ENCODE measurements at regions not wholly inside any gene's neighbourhood (a gene's known extent, or its start where the extent isn't known, plus 50 kb on each side); places are given as distances from the start of the nearest gene placed in this dataset.

GRCh38 chr12:131535779-131536178, 175.1 kb upstream of the SFSWAP start:
- no peaks in the 10 kb centered on the region for H3F3A ChIP-seq (ENCODE audit: insufficient read depth, low read length)
- H3K4me3 ChIP-seq (ENCODE audit: low read depth, low read length, poor library complexity, severe bottlenecking): no peak overlapping the region
- no peaks in the 10 kb centered on the region for H3K79me2 ChIP-seq (ENCODE audit: insufficient read depth, low read length)
- no peaks in the 10 kb centered on the region for H3K9me2 ChIP-seq (ENCODE audit: low read depth, low read length)
- H3K27me3 ChIP-seq (ENCODE audit: insufficient read depth, low read length): no peaks in the 10 kb centered on the region
- no peak overlapping the region for H2AFZ ChIP-seq (ENCODE audit: low read length)
- no peaks in the 10 kb centered on the region for H3K4me1 ChIP-seq (ENCODE audit: insufficient read depth, low read length, severe bottlenecking)
- TF ChIP-seq, protein P1, sequence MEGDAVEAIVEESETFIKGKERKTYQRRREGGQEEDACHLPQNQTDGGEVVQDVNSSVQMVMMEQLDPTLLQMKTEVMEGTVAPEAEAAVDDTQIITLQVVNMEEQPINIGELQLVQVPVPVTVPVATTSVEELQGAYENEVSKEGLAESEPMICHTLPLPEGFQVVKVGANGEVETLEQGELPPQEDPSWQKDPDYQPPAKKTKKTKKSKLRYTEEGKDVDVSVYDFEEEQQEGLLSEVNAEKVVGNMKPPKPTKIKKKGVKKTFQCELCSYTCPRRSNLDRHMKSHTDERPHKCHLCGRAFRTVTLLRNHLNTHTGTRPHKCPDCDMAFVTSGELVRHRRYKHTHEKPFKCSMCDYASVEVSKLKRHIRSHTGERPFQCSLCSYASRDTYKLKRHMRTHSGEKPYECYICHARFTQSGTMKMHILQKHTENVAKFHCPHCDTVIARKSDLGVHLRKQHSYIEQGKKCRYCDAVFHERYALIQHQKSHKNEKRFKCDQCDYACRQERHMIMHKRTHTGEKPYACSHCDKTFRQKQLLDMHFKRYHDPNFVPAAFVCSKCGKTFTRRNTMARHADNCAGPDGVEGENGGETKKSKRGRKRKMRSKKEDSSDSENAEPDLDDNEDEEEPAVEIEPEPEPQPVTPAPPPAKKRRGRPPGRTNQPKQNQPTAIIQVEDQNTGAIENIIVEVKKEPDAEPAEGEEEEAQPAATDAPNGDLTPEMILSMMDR (IDR thresholded peaks at IDR 0.05; ENCODE audit: low read length): no peak
- no peak for TF ChIP-seq EZH2 (IDR thresholded peaks at IDR 0.05; ENCODE audit: borderline replicate concordance, low read length)
- no peaks in the 10 kb centered on the region for H3K36me3 ChIP-seq (ENCODE audit: insufficient read depth, low read length)
- no peaks in the 10 kb centered on the region for H4K20me1 ChIP-seq (ENCODE audit: insufficient read depth, low read length)
- no peak overlapping the region for H3K27ac ChIP-seq (ENCODE audit: low read depth, low read length, poor library complexity, severe bottlenecking)
- no peaks in the 10 kb centered on the region for H3K9me3 ChIP-seq (ENCODE audit: low read length)
- H3K9ac ChIP-seq (ENCODE audit: low read length): no peak overlapping the region
- H3K4me2 ChIP-seq (ENCODE audit: low read length): no peak overlapping the region

GRCh38 chr12:131536337-131536736, 174.6 kb upstream of the SFSWAP start:
- Histone ChIP-seq H3K4me3 (ENCODE audit: low read depth, low read length, poor library complexity, severe bottlenecking) (no peak overlapping the region), H2AFZ (ENCODE audit: low read length) (no peak overlapping the region), H3K27ac (ENCODE audit: low read depth, low read length, poor library complexity, severe bottlenecking) (no peak overlapping the region), H3K9ac (ENCODE audit: low read length) (no peak overlapping the region), H3K9me3 (ENCODE audit: low read length) (no peaks in the 10 kb centered on the region), H3K79me2 (ENCODE audit: insufficient read depth, low read length) (no peaks in the 10 kb centered on the region), H3F3A (ENCODE audit: insufficient read depth, low read length) (no peaks in the 10 kb centered on the region), H3K9me2 (ENCODE audit: low read depth, low read length) (no peaks in the 10 kb centered on the region), H4K20me1 (ENCODE audit: insufficient read depth, low read length) (no peaks in the 10 kb centered on the region), H3K4me1 (ENCODE audit: insufficient read depth, low read length, severe bottlenecking) (no peaks in the 10 kb centered on the region), H3K4me2 (ENCODE audit: low read length) (no peak overlapping the region), H3K27me3 (ENCODE audit: insufficient read depth, low read length) (no peaks in the 10 kb centered on the region), H3K36me3 (ENCODE audit: insufficient read depth, low read length) (no peaks in the 10 kb centered on the region)
- TF ChIP-seq EZH2 (IDR thresholded peaks at IDR 0.05; ENCODE audit: borderline replicate concordance, low read length): no peak
- TF ChIP-seq, protein P1 (IDR thresholded peaks at IDR 0.05; ENCODE audit: low read length): no peak

GRCh38 chr12:131536766-131537165, 174.1 kb upstream of the SFSWAP start:
- H3K36me3 ChIP-seq (ENCODE audit: insufficient read depth, low read length): no peaks in the 10 kb centered on the region
- no peaks in the 10 kb centered on the region for H3K4me1 ChIP-seq (ENCODE audit: insufficient read depth, low read length, severe bottlenecking)
- H3K9me3 ChIP-seq (ENCODE audit: low read length): no peaks in the 10 kb centered on the region
- no peak overlapping the region for H3K9ac ChIP-seq (ENCODE audit: low read length)
- H4K20me1 ChIP-seq (ENCODE audit: insufficient read depth, low read length): no peaks in the 10 kb centered on the region
- no peak overlapping the region for H2AFZ ChIP-seq (ENCODE audit: low read length)
- TF ChIP-seq, protein P1 (IDR thresholded peaks at IDR 0.05; ENCODE audit: low read length): no peak
- no peak for TF ChIP-seq EZH2 (IDR thresholded peaks at IDR 0.05; ENCODE audit: borderline replicate concordance, low read length)
- no peaks in the 10 kb centered on the region for H3K9me2 ChIP-seq (ENCODE audit: low read depth, low read length)
- no peaks in the 10 kb centered on the region for H3F3A ChIP-seq (ENCODE audit: insufficient read depth, low read length)
- no peak overlapping the region for H3K4me3 ChIP-seq (ENCODE audit: low read depth, low read length, poor library complexity, severe bottlenecking)
- no peaks in the 10 kb centered on the region for H3K79me2 ChIP-seq (ENCODE audit: insufficient read depth, low read length)
- H3K27ac ChIP-seq (ENCODE audit: low read depth, low read length, poor library complexity, severe bottlenecking): no peak overlapping the region
- no peaks in the 10 kb centered on the region for H3K27me3 ChIP-seq (ENCODE audit: insufficient read depth, low read length)
- H3K4me2 ChIP-seq (ENCODE audit: low read length): no peak overlapping the region

Measured in OCI-LY1 (cell line).